Stimulated activated CD4-positive, alpha-beta T cell treated with anti-CD3 and anti-CD28 coated beads, Interleukin-12 subunit alpha, Interleukin-12 subunit beta, amount 100 ng/mL, for 48 hours (primary cell): ENCODE measurements at regions not wholly inside any gene's neighbourhood (a gene's known extent, or its start where the extent isn't known, plus 50 kb on each side); places are given as distances from the start of the nearest gene placed in this dataset.

ENCODE experiments used
- DNase-seq, 3 donors: peaks; one replicate each; pipeline ENCODE4 v3.0.0-alpha.2; 2020; ENCODE audit warnings: low read depth in 2 of 3, low spot score in 1 of 3

DNA sequence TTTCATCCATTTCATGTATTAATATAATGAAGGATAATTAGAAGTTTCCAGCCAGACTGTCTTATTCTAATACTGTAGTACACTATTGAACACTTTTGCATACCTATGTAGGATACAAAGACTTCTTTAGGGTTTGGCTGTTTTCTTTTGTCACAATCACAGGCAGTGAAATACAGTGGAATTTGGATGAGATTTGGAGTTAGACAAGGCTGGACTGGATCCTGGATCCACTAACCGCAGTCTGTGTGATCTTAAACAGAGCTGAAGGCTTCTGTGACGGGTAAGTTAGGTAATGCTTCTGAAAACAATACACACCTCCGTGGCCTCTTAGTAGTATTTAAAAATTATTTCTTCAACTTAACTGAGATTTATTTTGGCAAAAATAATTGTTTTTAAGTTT, 1128.6 kb upstream of the CDH2 start:
- no peak for DNase-seq

DNA sequence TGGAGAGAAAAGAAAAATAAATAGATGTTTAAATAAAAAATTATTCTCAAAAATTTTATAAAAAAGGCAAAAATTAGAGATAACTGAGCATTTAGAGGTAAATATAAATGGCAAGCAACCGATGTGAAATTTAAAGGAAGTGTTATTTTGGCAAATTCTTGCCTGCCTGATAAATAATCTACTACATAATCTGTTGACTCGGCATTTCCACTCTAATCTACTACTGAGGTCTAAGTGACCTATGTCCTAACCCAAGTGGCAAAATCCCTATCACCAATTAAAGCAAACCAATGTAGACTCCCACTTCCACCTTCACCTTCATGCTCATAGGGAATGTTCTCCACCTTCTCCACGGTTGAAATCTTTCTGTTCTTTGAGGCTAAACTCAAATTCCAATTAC, 1124.1 kb upstream of the CDH2 start:
- DNase-seq, result no peak

DNA sequence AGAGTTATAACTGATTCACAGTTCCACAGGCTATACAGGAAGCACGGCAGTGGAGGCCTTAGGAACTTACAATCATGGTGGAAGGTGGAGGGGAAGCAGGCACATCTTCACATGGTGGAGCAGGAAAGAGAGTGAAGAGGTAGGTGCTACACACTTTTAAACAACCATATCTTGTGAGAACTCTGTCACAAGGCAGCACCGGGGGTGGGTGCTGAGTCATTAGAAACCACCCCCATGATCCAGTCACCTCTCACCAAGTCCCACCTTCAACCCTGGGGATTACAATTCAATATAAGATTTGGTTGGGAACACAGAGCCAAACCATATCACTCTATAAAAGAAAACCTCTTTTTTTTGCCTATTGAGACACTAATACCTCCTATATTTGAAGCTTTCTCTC, 1108.5 kb upstream of the CDH2 start:
- no peak for DNase-seq

DNA sequence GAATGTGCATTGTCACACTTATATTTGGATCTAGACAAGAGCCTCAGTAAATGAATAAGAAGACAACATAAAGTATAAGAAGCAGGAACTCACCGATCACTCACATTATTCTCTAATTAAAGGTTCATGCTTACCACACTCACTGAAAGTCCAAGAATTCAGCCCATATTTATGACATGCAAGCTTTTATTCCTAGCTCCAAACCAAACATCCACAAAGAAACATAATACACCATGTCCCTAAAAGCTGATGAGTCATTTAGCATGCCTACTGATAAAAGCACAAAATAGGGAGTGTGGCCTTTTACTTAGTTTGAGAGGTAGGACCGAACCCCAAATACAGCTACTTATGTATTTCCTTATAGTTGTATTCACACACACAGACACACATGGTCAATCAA, 1094.6 kb upstream of the CDH2 start:
- DNase-seq, result no peak

DNA sequence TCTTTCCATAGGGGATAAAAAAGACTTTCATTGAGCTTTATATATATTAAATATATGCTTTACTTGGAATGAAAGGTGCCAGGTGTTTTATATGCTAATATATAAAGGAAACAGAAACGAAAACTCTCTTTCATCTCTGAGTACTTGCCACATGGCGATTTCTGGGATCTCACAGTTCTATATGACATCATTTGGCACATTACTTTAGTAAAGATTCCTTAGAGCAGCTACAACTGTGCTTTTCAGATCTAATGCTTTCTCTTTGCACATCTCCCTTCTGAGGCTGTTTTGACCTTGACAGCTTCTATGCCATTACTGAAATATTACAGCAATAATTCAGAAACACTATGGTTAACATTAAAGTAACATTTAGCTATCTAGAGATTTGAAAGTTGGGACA, 1082.9 kb upstream of the CDH2 start:
- no peak for DNase-seq

DNA sequence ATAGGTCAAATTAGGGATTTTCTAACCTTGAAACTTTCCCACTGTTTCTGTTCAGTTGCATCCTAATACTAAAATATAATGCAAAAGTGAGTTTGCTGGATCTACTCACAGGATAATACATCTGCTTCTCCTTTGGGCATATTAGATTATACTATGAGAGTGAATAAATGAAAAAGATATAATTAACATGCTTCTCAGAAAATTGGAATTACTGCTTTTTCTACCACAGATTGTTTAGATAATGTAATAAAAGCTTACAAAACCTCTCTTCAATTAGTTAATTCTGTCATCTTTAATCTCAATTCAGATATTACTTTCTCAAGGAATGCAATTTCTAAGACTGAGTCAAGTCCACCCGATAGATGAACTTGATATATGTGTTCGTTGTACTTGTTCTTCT, 1077.2 kb upstream of the CDH2 start:
- DNase-seq, result no peak

DNA sequence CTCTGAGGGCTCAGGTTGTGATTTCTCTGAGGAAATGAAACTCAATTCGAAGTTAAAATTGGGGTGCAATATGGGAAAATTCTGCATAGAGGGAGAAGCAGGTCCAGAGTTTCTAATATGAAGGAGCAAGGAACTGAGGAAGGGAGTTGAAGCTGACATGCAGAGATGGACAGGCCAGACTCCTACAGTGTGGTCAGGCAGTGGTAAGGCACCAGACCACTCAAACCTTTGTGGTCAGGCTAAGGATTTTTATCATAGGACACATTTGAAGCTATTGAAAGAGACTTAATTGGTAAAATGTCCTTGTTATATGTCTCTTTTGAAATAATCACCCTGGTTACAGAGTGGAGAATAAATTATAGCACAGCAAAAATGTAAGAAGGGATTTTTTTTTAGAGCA, 1074.8 kb upstream of the CDH2 start:
- no peak for DNase-seq

DNA sequence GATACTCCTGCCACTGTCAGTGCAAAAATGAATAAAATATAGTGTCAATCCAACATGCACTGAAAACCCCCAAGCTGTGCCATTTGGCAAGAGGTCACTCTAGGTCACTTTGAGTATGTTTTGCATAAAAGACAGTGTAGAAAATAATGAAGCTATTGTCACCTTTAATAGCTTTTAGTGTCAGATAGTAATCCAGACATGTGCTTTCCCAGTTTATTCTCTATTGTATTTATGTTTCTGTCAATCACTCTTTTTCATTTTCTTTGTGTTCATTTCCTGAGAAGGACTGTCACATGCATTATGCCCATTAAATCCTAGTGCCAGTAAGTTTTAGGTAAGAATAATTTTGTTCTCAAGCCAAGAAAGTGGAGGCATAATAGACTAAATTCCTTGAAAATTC, 1073.9 kb upstream of the CDH2 start:
- DNase-seq, result no peak

DNA sequence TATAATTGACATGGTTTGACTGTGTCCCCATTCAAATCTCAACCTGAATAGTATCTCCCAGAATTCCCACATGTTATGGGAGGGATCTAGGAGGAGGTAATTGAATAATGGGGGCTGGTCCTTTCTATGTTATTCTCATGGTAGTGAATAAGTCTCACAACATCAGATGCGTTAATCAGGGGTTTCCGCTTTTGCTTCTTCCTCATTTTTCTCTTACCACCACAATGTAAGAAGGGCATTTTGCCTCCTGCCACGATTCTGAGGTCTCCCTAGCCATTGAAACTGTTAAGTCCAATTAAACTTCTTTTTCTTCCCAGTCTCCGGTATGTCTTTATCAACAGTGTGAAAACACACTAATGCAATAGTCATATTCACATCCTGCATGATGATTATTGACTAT, 1073.3 kb upstream of the CDH2 start:
- no peak for DNase-seq

DNA sequence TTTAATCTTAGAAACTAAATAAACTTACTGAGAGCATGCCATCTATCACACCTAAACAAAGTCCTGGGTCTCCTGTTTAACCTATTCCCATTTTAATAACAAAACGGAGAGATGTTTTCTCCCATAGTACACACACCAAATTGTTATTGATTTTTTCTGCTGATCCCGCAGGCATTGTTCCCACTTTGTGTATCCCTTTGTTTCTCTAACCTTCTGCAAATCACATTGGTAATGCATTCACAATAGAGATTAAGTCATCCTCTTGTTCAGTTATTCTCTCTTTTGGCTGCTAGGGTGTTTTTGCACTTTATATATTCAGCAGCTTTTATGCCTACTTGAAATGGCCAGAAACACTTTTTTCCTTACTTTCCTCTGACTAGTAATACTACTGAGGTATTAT, 1071.9 kb upstream of the CDH2 start:
- no peak for DNase-seq

DNA sequence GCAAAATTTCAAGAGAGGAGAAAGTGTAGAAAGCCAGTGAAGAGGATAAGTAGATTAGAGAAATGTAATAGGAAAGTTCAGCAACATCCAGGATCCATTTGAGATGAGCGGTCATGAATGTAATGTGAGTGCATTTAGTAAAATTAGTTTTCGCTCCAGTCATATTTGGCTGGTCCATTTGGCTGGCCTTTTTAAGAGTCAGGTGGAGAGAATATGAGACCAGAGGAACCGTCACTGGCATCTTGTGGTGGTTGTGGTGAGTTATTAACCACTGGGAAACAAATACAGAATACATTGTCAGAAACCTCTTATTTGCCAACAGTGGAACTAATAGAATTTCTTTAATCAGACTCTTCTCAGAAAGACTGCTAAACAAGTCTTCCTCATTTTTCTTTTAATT, 1064.3 kb upstream of the CDH2 start:
- DNase-seq, result no peak

DNA sequence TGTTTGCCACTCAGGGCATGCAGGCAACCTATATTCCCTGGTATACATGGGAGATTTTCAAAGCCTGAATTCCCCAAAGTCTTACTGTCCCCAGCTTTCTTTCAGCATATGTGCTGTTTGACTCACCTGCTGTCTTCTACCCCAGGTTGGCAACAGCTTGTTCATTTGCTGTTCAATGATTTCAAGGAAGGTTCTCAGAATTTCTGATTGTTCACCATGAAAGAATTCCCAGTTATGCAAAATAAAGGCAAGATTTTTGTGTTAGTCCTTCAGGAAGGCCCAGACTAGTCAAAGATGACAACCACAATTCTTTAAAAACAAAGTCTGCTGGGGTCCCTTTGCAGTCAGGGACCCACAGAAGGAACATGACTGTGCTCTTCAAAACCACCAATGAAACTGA, 1057.8 kb upstream of the CDH2 start:
- DNase-seq, result no peak

DNA sequence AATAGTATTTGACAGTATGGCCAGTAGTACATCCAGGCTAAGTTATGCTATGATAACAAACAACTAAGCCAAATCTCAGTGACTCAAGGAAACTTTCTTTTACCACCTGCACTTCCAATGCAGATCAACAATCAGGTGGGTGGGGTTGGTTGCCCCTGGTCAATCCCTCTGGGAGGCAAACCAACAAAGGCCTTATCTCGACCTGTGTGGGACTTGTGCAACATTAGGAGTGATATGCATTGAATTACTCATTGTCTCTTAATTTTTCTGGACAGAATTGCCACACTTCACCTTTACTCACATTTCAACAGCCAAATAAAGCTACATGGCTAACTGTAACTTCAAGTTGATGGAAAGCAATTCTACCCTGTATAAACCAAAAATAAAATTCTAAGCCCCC, 1049.3 kb upstream of the CDH2 start:
- DNase-seq, result no peak

DNA sequence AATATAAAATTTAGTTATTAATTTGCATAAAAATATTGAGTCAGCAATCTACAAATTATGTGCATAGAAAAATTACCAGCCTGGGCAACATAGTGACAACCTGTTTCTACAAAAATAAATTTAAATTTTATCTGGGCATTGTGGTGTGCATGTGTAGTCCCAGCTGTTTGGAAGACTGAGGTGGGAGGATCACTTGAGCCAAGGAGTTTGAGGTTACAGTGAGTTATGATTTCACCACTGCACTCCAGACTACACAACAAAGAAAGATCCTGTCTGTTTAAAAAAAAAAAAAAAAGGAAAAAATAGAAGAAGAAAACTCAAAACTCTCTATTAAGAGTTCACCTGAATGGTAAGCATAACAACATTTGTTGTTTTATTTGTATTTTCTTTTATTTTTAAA, 1048.4 kb upstream of the CDH2 start:
- DNase-seq, result no peak

DNA sequence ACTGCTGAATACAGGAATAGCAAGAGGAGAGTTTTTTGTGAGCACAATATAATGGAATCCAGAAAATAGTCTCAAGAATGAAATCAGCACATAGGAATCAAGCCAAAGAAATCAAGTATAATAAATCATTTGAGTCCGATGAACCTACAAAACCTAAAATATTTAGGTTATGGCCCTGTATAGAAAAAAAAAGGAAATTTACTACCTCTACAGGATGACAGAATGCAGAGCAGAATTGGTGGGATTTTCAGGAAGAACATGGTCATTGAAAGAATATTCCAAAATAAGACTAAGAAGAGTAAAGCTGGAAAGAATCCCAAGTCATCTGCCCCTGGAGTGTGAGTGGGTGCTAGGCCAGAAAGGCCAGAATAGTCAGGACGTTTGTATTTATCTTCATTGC, 1041.2 kb upstream of the CDH2 start:
- DNase-seq, result no peak

DNA sequence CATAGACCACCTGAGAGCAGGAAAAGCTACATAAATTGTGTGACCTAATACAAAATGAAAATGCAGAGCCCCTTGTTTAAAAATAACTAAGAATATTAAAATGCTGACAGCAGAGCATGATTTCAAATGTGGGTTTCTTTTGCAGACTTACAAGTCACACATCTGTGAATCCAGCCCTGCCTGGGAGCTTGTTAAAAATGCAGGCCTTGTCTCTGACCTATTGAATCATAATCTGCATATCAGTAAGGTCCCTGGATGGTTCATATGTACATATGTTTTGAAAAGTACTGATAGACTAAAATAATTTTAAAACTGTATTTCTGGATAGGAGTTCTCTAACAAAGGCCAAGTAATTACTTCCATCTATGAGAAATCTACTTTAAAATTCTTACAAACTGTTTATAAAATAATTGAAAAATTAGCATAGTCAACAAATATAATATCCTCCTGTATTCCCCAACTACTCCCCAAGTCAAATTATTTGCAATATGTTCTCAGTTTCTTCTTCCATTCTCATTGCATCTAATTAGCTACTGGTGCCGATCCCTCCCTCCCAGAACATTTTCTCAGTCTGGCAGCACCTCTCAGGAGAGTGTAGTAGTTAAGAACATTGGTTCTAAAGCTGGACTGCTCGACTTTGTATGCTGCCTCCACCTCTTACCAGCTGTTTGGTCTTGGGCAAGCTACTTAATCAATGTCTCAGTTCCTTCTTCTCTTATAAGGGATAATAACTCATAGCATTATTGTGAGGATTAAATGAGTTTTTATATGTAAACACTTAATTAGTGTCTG, 1040.4 kb upstream of the CDH2 start:
- DNase-seq, result no peak

DNA sequence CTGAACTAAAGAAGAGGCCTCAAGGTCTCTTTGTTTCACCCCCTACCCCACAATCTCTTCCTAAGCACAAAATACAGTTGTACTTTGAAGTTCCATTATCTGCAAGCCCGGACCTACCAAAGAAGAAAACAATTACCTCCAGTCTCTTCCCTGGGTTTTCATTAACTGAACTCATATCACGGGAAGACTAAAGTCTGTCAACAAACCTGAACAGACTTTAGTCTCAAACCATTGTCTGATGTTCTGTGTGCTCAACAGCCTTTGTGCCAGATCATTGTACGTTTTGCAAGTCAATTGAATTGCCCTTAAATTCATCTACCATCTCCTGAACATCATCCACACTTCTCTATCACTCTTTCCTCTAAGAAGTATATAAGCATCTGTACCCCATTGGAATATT, 1021.9 kb upstream of the CDH2 start:
- no peak for DNase-seq

DNA sequence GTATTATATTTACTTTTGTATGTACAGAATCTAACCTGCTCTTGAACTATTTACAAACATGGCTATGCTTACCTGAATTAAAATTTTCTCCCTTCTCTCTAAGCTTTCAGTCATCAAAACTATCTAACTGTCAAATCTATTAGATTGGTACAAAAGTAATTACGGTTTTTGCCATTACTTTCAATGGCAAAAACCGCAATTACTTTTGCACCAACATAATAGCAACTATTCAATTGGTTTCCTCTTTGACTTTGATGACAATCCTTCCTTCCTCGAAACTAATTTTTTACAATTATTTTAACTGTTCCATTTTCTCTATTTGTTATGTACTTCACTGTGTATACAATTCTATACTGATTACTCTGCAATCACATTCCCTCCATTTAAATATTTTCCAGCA, 1019.4 kb upstream of the CDH2 start:
- DNase-seq, result no peak

DNA sequence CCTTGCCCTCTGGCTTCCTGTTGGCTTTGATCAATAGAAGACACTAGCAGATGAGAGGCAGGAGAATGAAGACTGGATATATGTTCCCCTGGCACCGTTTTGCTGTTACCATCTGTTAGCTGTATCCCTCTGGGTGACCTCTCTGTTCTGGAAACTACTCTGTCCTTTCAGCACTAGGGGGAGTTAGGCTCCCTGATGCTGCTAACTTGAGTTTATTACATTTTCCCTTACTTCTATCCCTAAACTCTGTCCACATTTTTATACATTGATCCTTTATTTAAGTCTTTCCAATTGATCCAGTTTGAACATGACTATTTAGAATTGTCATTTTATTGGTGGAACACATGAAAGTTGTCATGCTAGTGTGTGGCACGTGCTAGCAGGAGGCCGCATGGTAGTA, 1014.3 kb upstream of the CDH2 start:
- no peak for DNase-seq

DNA sequence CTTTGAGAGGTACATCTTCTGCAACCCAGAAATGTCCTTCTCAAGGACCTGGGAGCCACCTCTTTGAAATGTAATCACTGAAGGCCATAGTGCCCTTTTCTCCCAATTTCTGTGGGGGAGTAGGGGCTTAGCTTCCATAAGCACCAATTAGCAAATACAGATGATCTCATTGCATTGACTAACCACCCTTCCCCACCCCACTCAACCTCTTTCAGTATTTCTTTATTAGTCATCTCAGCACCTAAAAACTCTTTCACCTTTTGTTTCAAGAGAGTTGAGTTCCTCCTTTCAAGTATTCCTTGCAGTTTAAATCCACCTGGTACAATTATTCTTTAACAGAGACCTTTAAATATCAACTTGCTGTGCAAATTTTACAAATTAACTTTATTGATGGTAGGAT, 1011.8 kb upstream of the CDH2 start:
- DNase-seq, result no peak

DNA sequence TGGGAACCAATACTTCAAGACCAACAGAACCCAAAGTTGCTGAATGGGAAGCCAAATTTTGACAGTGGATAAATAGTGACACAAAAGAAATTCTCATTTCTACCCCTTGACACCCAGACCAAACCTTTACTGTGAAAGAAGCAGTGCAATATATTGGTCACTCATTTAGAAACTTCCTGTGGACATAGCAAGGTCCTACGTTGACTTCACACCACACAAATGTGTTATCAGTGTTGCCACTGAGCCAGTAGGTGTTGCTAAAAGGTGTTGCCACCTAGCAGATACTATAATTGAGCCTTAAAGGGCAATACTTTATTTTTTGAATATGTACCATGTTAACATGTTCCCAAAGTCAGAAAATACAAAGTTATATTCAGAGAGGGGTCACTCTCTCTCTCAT, 1008.9 kb upstream of the CDH2 start:
- DNase-seq, result no peak

DNA sequence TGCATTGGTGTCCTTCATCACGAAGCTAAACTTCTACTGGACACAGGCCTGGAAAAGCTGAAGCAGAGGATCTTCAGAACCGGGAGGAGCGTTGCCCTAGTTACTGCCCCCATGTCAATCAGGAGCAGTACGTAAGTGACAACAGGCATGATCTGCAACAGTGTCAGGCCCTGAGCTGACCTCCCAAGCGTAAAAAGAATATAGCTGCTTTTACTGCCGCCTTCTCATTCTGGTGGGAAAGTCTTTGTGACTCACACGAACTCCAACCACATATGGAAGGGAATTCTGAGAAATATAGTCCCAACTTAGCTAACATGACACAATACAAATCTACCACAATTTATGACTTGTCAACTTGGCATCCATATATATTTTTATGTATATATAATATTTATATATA, 1007.7 kb upstream of the CDH2 start:
- DNase-seq, result no peak

DNA sequence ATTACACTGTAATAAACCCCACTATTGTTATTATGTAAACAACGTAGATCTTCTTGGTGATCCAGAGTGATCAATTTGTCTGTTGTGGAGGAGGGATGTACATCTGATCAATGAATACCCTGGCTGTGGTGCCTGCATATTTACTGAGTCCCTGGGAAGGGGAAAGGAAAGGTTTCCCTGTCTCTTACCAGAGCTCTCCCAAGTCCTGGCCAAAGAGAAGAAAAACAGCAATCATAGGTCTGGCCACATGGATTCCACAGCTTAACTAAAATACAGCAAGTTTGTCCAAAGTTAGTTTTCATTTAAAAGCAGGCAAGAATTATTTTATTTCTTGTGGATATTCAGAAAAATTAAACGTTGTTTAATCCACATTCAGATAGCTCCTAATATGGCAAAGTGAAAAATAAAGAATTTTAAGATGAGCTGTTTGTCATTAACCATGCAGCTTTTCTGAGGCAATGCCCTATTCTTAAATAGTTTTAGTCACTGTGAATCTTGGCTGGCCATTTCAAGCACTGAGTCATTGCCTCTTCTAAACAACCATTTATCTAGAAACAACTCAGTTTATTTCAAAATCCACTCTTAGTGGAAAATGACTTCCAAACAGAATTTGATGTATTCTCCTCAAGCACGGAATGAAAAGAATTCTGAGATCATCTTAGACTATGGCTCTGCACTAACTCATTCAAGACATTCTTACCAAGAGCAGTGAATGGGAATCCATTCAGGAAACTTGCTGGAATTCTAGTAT, 1004.4 kb upstream of the CDH2 start:
- DNase-seq, result no peak
